Keratinocyte (primary cell): ENCODE measurements at regions not wholly inside any gene's neighbourhood (a gene's known extent, or its start where the extent isn't known, plus 50 kb on each side); places are given as distances from the start of the nearest gene placed in this dataset.

Experiments used
- DNase-seq: peaks from one replicate; pipeline ENCODE4 v3.0.0-alpha.2; 2011; ENCODE audit warnings: low read depth, missing footprints, low spot score
- FAIRE-seq: peaks from 2 replicates; lab custom pipeline; 2011; peaks lifted over from hg19 to GRCh38; lab: Jason Lieb, UNC
- H2AFZ ChIP-seq: 2 replicates; pipeline ENCODE4 v1.6.0; 2012; ENCODE audit warnings: low read length, control low read depth, inconsistent platforms; ENCODE audit not compliant: control insufficient read depth
- H3K27ac ChIP-seq: 2 replicates; pipeline ENCODE4 v1.5.1; 2011; ENCODE audit warnings: low read length; ENCODE audit not compliant: control insufficient read depth, insufficient read depth
- H3K27me3 ChIP-seq: 3 replicates; pipeline ENCODE4 v1.6.0; 2011; ENCODE audit warnings: low read length; ENCODE audit not compliant: control insufficient read depth, insufficient read depth; ENCODE audit errors: extremely low read depth
- H3K36me3 ChIP-seq, 2 experiments: 2 replicates in 1 of 2; 3 replicates in 1 of 2; pipeline ENCODE4 v1.5.1; 2011; ENCODE audit warnings: low read length in 2 of 2, mild to moderate bottlenecking in 1 of 2; ENCODE audit not compliant: control insufficient read depth in 2 of 2, insufficient read depth in 2 of 2; ENCODE audit errors: extremely low read depth in 1 of 2
- H3K4me1 ChIP-seq: 3 replicates; pipeline ENCODE4 v1.5.1; 2011; ENCODE audit warnings: low read length; ENCODE audit not compliant: control insufficient read depth, insufficient read depth; ENCODE audit errors: extremely low read depth
- H3K4me2 ChIP-seq: 3 replicates; pipeline ENCODE4 v1.6.0; 2011; ENCODE audit warnings: low read depth, low read length; ENCODE audit not compliant: control insufficient read depth, insufficient read depth; ENCODE audit errors: extremely low read depth
- H3K4me3 ChIP-seq, 3 experiments: fragments of 200-600 bp in 1 of 3; sonication (generic) in 1 of 3; 2 replicates in 2 of 3; 3 replicates in 1 of 3; pipeline ENCODE4 v1.5.1; 2011 to 2016; ENCODE audit warnings: low read length in 3 of 3, mild to moderate bottlenecking in 3 of 3, control low read depth in 2 of 3, inconsistent platforms in 1 of 3, low read depth in 1 of 3, mixed read lengths in 1 of 3, mixed run types in 1 of 3, moderate library complexity in 1 of 3; ENCODE audit not compliant: control insufficient read depth in 2 of 3, insufficient read depth in 2 of 3; ENCODE audit errors: extremely low read depth in 1 of 3
- H3K79me2 ChIP-seq: 2 replicates; pipeline ENCODE4 v1.6.0; 2012; ENCODE audit warnings: low read length; ENCODE audit not compliant: control insufficient read depth, insufficient read depth
- H3K9ac ChIP-seq: 3 replicates; pipeline ENCODE4 v1.6.0; 2011; ENCODE audit warnings: low read length; ENCODE audit not compliant: control insufficient read depth, insufficient read depth; ENCODE audit errors: extremely low read depth
- H3K9me1 ChIP-seq: 3 replicates; pipeline ENCODE4 v1.6.0; 2011; ENCODE audit warnings: low read length; ENCODE audit not compliant: control insufficient read depth, insufficient read depth; ENCODE audit errors: extremely low read depth
- H3K9me3 ChIP-seq: 2 replicates; pipeline ENCODE4 v1.5.1; 2012; ENCODE audit warnings: low read depth, low read length; ENCODE audit not compliant: control insufficient read depth
- H4K20me1 ChIP-seq: 3 replicates; pipeline ENCODE4 v1.6.0; 2011; ENCODE audit warnings: low read length; ENCODE audit not compliant: control insufficient read depth, insufficient read depth; ENCODE audit errors: extremely low read depth
- EZH2 ChIP-seq: IDR thresholded peaks from one replicate; pipeline ENCODE4 v1.6.1; 2012; ENCODE audit warnings: inconsistent platforms, mild to moderate bottlenecking, low read length, moderate library complexity
- dilution Hi-C: fragments of 300-500 bp; cut with MboI; formaldehyde crosslinking; loops from one replicate; pipeline ENCODE4 v1.7.0; 2020; ENCODE audit warnings: low sequenced_read_pairs; ENCODE audit not compliant: extremely low pct_ligation_motif_present
- TF ChIP-seq, protein P1 (sequence below), 3 experiments: IDR thresholded peaks in 1 of 3; conservative IDR thresholded peaks in 1 of 3; optimal IDR thresholded peaks in 1 of 3; 2 replicates in 2 of 3; 3 replicates in 1 of 3; pipeline versions ENCODE3 to v1.5.1; 2011; ENCODE audit warnings: low read length in 3 of 3, mild to moderate bottlenecking in 3 of 3, moderate library complexity in 2 of 3, control low read depth in 1 of 3, inconsistent platforms in 1 of 3; ENCODE audit not compliant: insufficient read depth in 2 of 3; ENCODE audit errors: extremely low read depth in 1 of 3

DNA sequence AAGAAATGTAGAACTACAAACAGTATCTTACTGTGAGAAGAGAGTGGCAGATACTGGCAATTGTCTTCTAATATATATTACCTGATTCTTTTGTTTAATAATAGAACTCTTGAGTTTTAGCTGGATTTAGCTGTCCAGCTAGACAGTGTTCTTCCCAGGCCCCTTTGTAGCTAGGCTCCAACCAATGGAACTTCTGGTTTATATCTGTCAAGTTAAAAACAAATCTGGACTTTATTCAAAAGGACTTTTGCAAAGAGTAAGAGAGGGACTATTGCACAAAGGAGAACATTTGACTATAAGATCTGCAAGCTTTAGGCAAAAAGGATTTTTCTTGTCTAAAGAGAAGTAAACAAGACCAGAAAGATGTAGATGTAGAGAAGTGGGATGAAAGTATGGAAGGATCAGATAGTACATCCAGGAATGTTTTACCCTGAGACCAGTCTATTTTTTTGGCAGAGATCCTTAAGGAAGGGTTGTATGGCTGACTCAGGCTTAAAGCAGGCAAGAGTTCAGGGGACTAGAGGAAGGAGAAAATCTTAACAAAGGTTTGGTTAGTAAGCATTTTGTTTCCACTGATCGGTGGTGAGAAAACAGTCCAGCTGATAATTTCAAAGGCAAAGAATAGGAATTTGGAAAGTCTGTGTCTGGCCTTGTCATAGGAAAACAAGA, 111.1 kb upstream of the PLEKHA5 start:
- no peak overlapping the region for H3K4me2 ChIP-seq
- peaks cover 12% of the 10 kb centered on the region for H3K4me1 ChIP-seq
- TF ChIP-seq, protein P1, sequence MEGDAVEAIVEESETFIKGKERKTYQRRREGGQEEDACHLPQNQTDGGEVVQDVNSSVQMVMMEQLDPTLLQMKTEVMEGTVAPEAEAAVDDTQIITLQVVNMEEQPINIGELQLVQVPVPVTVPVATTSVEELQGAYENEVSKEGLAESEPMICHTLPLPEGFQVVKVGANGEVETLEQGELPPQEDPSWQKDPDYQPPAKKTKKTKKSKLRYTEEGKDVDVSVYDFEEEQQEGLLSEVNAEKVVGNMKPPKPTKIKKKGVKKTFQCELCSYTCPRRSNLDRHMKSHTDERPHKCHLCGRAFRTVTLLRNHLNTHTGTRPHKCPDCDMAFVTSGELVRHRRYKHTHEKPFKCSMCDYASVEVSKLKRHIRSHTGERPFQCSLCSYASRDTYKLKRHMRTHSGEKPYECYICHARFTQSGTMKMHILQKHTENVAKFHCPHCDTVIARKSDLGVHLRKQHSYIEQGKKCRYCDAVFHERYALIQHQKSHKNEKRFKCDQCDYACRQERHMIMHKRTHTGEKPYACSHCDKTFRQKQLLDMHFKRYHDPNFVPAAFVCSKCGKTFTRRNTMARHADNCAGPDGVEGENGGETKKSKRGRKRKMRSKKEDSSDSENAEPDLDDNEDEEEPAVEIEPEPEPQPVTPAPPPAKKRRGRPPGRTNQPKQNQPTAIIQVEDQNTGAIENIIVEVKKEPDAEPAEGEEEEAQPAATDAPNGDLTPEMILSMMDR (optimal IDR thresholded peaks at IDR 0.05 in 1 of 3, IDR thresholded peaks at IDR 0.05 in 1 of 3, conservative IDR thresholded peaks at IDR 0.05 in 1 of 3; ENCODE audit: extremely low read depth in 1 of 3, insufficient read depth in 2 of 3, low read length in 3 of 3): no peak
- no peak for TF ChIP-seq EZH2
- H3K36me3 ChIP-seq: no peaks in the 10 kb centered on the region
- peak overlapping the region; percentile 42 for H2AFZ ChIP-seq
- FAIRE-seq (peak; percentile 94), DNase-seq (no peak)
- H3K9ac ChIP-seq: no peak overlapping the region
- no peaks in the 10 kb centered on the region for H3K79me2 ChIP-seq
- dilution Hi-C loops: no loop called here
- H4K20me1 ChIP-seq: no peaks in the 10 kb centered on the region
- peak overlapping the region; percentile 59 for H3K27ac ChIP-seq
- no peaks in the 10 kb centered on the region for H3K27me3 ChIP-seq
- no peak overlapping the region for H3K4me3 ChIP-seq
- no peaks in the 10 kb centered on the region for H3K9me1 ChIP-seq
- no peaks in the 10 kb centered on the region for H3K9me3 ChIP-seq

DNA sequence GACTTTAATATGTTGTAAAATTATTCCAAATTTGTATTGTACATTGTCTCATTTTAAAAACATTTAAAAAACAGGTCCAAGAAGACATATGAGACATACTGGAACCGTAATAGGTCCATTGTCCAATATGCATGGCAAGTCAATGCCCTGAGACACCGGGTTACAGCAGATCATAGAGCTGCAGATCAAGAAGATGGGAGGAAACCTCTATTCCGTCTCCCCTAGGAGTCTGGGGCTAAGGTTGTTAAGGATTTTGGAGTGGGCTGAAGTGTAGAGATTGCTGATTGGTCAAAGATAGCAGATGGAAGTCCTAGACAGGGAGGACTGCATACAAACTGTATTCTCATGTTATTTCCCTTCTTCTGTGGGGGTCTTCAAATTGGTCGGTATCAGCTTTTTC, 108.3 kb upstream of the PLEKHA5 start:
- Histone ChIP-seq H3K79me2 (no peaks in the 10 kb centered on the region), H3K9me1 (no peaks in the 10 kb centered on the region), H3K4me1 (peaks cover 12% of the 10 kb centered on the region), H3K9ac (no peak overlapping the region), H3K4me2 (no peak overlapping the region), H3K4me3 (no peak overlapping the region), H3K27ac (no peak overlapping the region), H3K36me3 (no peaks in the 10 kb centered on the region), H4K20me1 (no peaks in the 10 kb centered on the region), H3K9me3 (no peaks in the 10 kb centered on the region), H2AFZ (no peak overlapping the region), H3K27me3 (no peaks in the 10 kb centered on the region)
- DNase-seq: no peak
- dilution Hi-C loops: no loop called here
- no peak for FAIRE-seq
- TF ChIP-seq, protein P1 (optimal IDR thresholded peaks at IDR 0.05 in 1 of 3, IDR thresholded peaks at IDR 0.05 in 1 of 3, conservative IDR thresholded peaks at IDR 0.05 in 1 of 3; ENCODE audit: extremely low read depth in 1 of 3, insufficient read depth in 2 of 3, low read length in 3 of 3): no peak
- no peak for TF ChIP-seq EZH2
